Anterior cingulate cortex (tissue), 58 donors: ENCODE measurements at regions not wholly inside any gene's neighbourhood (a gene's known extent, or its start where the extent isn't known, plus 50 kb on each side); places are given as distances from the start of the nearest gene placed in this dataset.
"Not testable (repeated sequence)": the region's sequence is repeated elsewhere in the genome, so short reads cannot be mapped to it uniquely, and the experiment has no call there.

Experiments
- DNase-seq, 58 donors: peaks; one replicate each; lab custom pipeline; 2025; lab: John Stamatoyannopoulos, UW

DNA sequence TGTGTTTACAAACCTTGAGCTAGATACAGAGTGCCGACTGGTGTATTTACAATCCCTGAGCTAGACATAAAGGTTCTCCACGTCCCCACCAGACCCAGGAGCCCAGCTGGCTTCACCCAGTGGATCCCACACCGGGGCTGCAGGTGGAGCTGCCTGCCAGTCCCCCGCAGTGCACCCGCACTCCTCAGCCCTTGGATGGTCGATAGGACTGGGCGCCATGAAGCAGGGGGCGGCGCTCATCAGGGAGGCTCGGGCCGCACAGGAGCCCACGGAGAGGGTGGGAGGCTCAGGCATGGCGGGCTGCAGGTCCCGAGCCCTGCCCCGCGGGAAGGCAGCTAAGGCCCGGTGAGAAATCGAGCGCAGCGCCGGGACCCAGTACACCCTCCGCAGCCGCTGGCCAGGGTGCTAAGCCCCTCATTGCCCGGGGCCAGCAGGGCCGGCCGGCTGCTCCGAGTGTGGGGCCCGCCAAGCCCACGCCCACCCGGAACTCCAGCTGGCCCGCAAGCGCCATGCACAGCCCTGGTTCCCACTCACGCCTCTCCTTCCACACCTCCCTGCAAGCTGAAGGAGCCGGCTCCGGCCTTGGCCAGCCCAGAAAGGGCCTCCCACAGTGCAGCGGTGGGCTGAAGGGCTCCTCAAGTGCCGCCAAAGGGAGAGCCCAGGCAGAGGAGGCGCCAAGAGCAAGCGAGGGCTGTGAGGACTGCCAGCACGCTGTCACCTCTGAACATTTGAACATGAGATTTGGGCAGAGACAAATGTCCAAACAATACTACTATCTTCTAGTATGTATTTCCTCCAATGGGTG, 1820.7 kb downstream of the NCAM2 start:
- not testable (repeated sequence) for DNase-seq

DNA sequence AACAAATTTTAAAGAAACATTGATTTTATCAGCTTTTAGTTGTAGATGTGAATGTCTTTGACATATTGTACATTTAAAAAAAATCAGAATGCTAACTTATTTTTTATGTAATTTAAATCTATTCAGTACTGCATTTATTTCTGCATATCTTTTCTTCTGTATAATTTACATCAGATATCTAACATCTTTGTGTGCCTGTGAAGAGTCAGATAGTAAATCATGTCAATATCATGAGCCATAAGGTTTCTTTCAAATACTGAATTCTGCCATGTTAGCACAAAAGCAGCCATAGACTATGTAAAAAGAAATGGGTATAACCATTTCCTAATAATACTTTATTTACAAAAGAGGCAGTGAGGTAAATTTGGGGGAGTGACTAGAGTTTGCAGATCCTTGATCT, 1829.2 kb downstream of the NCAM2 start:
- DNase-seq: no peak

DNA sequence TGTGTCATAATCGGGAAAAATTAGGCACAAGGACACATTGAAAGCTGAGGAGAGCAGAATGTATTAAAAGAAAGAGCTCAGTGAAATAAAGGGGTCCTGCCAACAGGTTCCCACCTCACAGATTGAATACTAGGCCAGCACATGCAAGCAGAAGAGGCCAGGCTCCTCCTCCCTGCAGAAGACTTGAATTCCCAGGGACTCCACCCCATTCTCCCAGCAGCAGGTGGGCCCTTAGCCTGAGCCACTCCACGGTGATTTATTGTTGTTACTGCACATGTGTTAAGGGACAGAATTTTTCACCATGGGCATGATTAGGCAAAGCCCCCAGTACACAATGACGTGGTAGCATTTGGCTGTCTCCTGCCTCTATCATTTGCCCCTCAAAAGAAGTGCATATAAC, 1844.7 kb downstream of the NCAM2 start:
- DNase-seq: no peak

DNA sequence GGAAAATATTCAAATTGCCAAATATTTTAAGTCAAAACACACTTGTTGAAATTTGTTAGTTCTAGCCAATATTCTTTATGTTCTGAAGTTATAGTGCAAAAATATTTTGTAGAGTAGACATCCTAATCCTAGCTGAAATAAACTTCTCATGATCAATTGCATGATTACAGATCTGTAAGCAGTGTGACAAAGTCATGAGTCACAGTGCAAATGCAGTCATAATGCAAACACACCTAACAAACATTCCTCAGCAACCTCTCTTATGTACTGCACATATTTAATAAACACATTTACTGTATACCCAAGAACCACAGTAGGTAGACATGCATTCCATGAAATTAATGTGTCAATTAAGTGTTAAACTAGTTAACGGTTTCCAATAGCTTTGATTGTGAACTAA, 1857.4 kb downstream of the NCAM2 start:
- no peak for DNase-seq

DNA sequence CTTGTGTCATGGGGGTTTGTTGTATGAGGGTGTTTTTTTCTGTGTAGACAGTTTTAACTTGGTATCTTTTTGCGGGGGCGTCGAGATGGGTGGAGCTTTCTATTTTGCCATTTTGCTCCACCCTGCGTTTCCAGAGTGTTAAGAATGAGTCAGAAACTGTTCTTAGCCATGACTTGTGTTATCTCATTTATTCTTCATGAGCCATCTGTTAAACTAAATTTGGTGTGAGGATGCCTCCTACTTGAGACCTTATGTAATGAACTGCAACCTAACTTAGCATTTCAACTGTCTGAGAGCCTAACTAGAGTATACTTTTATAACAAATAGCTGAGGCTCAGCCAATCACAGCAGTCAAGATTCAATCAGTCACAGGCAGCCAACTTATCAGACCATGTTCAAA, 1873.5 kb downstream of the NCAM2 start:
- peak in 3 of 58 donors; percentile 0 to 5 (median 1) for DNase-seq

DNA sequence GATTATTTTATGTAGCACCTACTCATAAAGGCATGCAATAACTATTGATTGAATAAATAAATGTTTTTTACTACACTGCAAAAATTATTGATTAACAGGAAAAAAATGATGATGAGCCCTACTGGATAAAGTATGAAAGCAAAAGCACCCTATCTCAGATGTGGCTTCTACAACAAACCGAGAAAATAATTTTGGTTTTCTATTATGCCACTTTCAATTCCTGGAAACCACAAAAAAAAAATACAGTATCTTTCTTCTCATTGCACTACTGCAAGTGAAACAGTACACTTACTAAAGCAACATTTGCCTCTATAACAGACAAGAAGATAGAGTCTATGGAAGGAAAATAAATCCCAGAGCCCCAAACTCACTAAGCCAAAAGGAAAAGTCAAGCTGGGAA, 1882.4 kb downstream of the NCAM2 start:
- no peak for DNase-seq

DNA sequence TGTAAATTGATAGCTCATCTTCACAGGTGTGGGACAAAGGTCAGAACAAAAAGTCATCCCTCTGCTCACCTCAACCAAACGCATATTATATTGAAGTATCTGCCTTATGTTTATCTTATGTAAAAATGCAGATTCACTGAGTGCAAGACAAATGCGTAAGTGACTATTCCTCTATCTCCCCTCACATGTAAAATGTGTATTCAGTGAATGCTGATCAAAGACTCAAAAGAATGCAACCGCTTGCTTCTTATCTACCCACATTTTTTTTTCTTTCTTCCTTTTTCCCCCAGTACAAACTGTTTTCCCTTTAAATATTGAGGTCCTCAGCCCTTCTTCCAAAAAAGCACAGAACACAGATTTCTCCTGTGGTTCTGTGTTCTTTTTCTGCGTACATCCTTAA, 1882.9 kb downstream of the NCAM2 start:
- no peak for DNase-seq

DNA sequence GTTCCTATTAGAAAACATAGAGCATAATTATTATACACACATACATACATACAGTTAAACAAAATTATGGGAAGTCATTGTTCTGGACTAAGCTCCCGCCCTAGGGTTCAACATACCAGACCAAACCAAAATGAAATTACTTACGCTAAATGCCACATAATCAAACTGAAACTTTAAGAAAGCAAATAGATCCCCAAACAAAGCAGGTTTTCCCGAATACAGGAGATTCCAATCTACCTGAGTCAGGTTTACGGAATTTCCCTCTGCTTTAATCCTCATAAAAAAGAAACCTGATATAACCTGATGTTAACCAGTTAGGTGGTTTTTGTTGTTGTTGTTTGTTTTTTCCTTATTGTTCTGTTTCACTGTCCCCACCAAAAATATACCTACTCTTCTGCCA, 1886.9 kb downstream of the NCAM2 start:
- DNase-seq: no peak

DNA sequence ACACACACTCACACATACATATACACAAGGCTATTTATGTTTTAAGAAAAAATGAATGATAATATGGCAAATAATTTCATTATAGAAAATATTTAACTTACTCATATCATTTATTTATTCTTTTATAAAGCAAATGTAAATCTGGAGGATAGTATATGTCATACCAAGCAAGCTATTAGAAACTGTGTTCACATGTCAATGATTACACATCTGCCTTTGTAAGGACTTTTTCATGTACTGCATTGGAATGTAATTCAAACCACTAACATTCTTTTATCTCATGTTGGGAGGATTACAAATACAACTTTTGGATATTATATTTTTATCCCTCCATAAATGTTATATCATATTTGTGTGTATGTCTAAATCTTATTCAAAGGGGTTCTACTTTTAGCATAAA, 1887.4 kb downstream of the NCAM2 start:
- DNase-seq: no peak

DNA sequence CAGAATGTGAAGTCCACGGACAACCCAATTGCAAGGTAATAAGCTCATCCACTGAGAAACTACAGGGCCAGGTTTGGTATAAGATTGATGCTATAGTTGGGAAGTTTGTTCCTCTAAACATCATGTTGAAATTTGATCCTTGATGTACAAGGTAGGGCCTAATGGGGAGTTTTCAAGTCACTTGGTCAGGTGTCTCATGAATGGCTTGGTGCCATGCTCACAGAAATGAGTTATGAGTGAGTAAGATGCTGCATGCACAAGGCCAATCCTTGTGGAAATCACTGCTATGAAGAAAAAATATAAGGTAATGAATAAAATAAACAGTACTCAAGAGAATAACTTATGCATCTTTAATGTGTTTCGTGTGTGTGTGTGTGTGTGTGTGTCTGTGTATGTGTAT, 1891.2 kb downstream of the NCAM2 start:
- DNase-seq: no peak

DNA sequence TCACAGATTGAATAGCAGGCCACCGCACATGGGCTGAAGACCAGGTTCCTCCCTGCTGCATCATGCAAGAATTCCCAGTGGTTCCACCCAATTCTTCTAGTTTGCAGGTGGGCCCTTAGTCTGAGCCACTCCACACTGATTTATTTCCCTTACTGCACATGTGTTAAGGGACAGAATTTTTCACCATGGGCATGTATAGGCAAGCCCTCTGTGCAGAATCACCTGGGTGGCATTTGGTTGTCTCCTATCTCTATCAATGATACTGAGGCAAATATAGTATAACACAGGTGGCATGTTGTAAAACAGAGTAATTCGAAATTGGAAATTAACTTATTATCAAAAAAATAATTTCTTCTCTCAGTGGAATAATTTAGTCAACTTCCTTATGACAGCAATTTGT, 1892.4 kb downstream of the NCAM2 start:
- no peak for DNase-seq

DNA sequence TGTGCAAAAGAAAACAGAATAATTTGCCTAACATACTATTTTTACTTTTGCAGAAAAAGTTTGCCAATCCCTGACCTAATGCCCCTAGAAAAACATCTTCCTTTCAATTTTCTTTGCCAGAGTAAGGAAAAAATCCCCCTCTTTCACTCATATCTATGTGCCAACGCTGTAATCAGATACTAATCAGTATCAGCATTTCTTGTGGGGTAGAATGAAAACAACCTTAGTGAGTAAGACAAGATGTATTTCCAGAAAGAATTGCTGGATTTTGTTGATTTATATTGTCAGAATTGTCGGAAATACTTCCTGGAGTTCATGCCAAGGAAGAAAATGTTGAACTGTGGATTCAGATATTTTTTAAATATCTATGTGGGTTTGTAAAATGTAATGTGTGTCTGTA, 1893.8 kb downstream of the NCAM2 start:
- no peak for DNase-seq

DNA sequence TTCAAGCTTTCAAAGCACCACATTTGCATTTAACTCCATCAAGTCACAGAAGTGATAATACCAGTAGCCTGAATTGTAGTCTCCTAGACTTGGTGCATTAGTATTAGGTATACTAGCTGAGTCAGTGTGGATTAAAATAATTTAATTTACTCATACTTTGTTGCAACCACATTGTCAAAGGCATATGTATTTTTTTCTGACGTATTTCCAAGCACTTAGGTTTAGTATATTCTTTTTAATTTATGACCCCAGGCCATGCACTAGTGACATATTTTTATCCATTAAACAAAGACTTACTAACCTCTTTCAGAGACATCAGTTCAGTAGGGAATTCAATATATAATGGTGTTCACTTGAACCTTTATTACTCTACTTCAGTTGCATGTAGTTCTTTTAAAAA, 1894.5 kb downstream of the NCAM2 start:
- DNase-seq: no peak

DNA sequence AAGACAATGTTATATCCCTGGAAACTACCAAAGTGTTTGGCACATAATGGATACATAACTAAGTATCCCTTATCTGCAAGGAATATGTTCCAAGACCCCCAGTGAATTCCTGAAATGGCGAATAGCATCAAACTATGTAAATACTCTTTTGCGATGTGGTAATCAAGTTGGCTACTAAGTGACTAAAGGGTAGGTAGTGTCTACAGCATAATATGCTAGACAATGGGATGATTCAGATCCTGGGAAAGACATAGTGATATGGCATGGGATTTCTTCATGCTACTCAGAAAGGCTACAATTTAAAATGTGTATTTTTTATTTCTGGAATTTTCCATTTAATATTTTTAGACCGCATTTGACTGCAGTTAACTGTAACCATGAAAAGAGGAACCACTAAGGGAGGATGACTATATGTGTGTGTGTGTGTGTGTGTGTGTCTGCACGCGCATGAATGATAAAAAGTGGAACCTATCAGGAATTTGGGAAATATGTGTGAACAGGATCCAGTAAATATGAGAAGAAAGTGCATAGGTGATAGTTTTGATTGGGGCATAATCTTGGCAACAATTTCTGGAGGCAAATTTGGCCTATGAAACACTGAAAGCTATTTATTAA, 1899.9 kb downstream of the NCAM2 start:
- no peak for DNase-seq

DNA sequence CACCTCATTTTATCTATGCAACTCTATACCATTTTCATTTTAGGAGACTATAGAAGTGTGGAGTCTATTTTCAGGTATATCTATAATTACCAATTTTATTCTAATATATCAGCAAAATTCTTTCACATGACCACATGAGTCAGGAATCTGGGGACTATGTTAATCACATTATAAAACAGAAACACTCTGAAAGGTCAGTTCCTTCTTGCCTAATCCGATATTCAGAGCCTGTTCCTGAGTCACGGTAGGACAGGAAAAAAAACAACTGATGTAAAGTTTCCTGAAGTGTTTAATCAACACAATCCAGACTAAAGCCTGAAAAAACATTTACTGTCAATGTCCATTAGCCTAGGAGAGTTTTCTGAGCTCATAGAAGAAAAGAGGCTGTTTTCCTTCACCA, 1902.3 kb downstream of the NCAM2 start:
- DNase-seq: no peak

DNA sequence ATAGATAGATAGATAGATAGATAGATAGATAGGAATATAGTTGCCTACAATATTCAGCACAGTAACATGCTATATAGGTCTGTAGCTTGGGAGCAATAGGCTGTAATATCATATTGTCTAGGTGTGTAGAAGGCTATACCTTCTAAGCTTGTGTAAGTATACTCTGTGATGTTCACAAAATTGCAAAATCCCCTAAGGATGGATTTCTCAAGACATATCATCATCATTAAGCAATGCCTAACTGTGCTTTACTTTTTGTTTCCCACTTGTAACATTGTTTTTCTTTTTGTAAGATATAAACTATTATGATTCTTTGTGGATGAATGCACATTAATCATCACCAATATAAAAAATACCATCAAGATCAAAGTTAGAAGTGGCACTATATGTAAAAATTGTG, 1905.6 kb downstream of the NCAM2 start:
- no peak for DNase-seq

DNA sequence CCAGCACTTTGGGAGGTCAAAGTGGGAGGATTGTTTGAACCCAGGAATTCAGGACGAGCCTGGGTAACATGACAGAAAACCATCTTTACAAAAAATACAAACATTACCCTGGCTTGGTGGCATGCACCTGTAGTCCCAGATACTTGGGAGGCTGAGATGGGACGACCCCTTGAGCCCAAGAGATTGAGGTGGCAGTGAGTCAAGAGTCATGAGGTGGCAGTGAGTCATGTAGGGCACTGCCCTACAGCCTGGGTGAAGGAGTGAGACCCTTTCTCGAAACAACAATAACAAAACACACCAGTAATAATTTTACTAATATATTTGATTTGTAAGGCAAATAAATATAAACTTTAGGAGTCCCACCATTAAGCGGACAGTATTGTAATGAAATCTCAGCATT, 1906.2 kb downstream of the NCAM2 start:
- no peak for DNase-seq

DNA sequence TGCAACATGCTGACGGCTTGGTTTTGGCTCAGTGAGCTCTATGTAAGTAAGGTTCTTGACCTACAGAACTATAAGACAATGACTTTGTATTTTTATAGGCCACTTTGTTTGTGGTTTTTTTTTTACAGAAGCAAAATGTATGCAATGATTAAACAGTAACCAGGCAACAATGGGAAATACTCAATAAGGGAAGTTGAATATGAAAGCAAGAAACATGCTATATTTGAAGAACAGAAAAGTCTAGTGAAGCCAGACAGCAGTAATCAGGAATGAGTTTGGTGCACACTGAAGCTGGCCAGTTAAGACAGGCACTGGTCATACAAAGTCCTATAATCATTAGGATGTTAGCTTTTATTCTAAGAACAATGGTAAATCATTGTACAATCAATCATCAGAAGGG, 1926.8 kb downstream of the NCAM2 start:
- DNase-seq: no peak

DNA sequence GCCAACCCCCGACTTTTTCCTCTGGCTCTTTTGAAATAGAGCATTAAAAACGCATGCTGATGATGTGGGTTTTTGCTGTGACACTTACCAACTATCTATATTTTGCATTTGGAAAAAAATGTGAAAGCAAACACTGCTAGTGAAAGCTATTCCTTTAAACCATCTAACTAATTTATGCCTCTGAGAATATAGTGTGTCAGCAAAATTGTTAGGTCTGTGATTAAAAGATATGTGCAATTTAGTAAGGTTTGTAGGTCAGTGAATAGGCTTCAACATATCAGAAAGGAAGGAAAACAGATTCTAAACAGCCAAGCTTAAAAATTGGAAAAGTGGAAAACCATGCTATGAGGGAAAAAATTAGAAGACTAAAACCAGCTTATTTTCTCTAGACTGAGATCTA, 1929.3 kb downstream of the NCAM2 start:
- no peak for DNase-seq

DNA sequence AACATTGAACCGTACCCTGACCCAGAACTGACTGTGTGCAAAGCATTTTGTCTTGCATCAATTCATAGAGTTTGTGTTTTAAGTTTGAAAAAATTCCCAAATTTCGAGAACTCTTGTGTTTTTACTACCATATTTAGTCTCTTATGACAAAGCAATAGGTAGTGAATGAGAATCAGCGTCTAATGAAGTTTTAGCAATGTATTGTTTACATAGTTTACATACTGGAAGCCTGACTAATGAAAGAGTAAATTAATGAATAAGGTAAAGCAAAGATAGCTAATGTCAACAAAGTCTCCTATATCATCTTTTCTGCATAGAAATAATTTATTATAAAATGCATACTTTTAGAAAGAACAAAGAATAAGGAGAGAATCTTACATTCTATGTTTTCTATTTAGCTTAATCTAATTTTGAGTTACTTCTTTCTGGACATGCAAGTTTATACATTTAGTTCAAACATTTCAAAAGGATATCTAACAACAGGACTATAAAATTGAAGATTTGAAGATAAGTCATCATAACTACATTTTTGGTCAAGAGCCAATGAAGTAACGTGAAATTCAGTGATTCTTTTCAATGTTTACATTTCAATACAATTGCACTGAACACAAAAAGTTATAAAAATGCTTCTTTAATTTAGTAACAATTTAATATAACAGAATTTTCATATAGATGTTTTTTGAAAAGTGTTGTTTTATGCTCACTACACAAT, 1943.7 kb downstream of the NCAM2 start:
- DNase-seq: no peak

DNA sequence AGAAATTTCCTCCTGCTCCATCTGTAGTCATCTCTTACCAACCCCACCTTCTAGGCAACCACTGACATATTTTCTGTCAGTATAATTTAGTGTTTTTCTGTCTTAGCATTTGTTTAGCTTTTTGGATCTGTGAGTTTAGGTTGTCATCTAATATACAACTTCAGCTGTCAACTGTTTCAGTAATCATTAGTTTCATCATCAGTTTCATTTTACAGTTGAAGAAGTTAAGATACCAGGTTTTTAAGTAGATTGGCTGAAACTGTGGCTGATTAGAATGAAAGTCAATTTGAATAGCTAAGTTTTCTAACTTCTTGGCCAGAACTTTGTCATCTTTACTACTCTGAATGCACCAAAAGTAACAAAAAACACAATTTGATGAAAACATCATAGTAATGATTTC, 1957.3 kb downstream of the NCAM2 start:
- DNase-seq: no peak

DNA sequence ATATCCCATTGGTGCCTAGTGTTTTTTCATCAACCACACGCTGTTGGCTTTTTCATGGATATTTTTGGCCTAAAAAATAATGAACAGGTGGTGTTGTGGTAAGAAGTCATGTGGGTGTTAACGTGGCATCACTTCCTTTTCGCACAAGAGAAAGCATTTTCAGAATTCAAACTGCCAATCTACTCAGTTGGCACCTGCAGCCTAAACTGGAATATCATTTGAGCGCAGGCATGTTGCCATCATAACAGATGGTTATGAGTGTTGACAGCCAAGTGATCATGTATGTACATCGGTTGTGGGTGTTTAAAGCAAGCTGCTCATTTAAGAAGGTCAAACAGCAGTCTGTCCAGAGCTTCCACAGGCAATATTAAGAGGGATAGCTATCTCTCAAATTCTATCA, 1963.0 kb downstream of the NCAM2 start:
- DNase-seq: peak in 12 of 58 donors; percentile 0 to 14 (median 3)
